ENCODE measurements at regions not wholly inside any gene's neighbourhood (a gene's known extent, or its start where the extent isn't known, plus 50 kb on each side); places are given as distances from the start of the nearest gene placed in this dataset.

GRCh38 chr1:14440166-14440565, 158.3 kb upstream of the KAZN start:
- H3K36me3 Mint-ChIP-seq = no peaks in the 10 kb centered on the region

DNA sequence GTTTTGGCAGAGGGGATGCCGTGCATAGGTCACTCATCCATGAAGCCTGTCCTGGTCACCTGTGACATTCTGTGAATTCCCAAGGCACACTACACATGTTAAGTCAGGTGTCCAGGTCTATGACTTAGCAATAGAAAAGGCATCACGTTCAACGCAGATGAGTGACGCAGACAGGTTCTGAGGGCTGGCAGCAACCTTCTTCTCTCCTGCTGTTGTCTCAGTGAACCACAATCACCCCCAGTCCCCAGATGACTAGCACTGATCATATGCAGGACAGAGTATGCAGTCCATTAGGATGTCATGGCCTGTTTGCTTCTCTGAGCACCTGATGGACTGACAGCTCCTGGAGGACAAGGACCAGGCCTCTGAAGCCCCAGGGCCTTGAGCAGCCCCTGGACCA, 157.8 kb upstream of the KAZN start:
- no peak overlapping the region for H3K27ac Mint-ChIP-seq
- peaks cover 4% of the 10 kb centered on the region for H3K27me3 Mint-ChIP-seq
- peaks cover 11% of the 10 kb centered on the region for H3K4me1 Mint-ChIP-seq (ENCODE audit: unreplicated experiment)
- TF ChIP-seq, protein P1, sequence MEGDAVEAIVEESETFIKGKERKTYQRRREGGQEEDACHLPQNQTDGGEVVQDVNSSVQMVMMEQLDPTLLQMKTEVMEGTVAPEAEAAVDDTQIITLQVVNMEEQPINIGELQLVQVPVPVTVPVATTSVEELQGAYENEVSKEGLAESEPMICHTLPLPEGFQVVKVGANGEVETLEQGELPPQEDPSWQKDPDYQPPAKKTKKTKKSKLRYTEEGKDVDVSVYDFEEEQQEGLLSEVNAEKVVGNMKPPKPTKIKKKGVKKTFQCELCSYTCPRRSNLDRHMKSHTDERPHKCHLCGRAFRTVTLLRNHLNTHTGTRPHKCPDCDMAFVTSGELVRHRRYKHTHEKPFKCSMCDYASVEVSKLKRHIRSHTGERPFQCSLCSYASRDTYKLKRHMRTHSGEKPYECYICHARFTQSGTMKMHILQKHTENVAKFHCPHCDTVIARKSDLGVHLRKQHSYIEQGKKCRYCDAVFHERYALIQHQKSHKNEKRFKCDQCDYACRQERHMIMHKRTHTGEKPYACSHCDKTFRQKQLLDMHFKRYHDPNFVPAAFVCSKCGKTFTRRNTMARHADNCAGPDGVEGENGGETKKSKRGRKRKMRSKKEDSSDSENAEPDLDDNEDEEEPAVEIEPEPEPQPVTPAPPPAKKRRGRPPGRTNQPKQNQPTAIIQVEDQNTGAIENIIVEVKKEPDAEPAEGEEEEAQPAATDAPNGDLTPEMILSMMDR (conservative IDR thresholded peaks at IDR 0.05) = no peak
- H3K36me3 Mint-ChIP-seq = no peaks in the 10 kb centered on the region
- no peak overlapping the region for H3K4me3 Mint-ChIP-seq
- no peak for DNase-seq (ENCODE audit: extremely low spot score, unreplicated experiment)
- H3K9me3 Mint-ChIP-seq = peaks cover 3% of the 10 kb centered on the region

More at GRCh38 chr1:14440166-14440565, 158.3 kb upstream of the KAZN start:
- peaks cover 3% of the 10 kb centered on the region for H3K9me3 Mint-ChIP-seq
- TF ChIP-seq, protein P1 (conservative IDR thresholded peaks at IDR 0.05) = no peak
- no peak overlapping the region for H3K4me3 Mint-ChIP-seq
- H3K4me1 Mint-ChIP-seq (ENCODE audit: unreplicated experiment) = peaks cover 11% of the 10 kb centered on the region
- no peak for DNase-seq (ENCODE audit: extremely low spot score, unreplicated experiment)
- no peak overlapping the region for H3K27ac Mint-ChIP-seq
- H3K27me3 Mint-ChIP-seq = peaks cover 4% of the 10 kb centered on the region

DNA sequence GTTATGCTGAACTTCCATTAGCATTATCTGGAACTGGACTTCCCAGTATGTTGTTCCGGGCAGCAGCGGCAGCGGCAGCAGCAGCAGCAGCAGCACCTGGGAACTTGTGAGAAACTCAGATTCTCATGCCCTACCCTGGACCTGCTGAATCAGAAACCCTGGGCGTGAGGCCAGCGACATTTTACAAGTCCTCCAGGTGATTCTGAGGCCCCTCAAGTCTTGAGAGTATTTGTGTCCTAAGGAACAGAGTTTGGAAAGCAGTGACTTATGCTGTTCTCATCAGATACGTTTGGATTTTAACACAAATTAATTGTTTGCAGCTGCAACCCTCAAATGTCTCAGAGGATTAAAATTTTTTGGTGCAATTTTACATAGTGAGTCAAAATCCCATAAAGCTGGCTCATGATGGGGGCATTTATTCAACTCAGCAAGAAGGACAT, 157.2 kb upstream of the KAZN start:
- H3K4me3 Mint-ChIP-seq = no peak overlapping the region
- no peak for DNase-seq (ENCODE audit: extremely low spot score, unreplicated experiment)
- peaks cover 4% of the 10 kb centered on the region for H3K27me3 Mint-ChIP-seq
- peaks cover 11% of the 10 kb centered on the region for H3K4me1 Mint-ChIP-seq (ENCODE audit: unreplicated experiment)
- peaks cover 3% of the 10 kb centered on the region for H3K9me3 Mint-ChIP-seq
- no peak overlapping the region for H3K27ac Mint-ChIP-seq
- TF ChIP-seq, protein P1 (conservative IDR thresholded peaks at IDR 0.05) = no peak
- no peaks in the 10 kb centered on the region for H3K36me3 Mint-ChIP-seq

DNA sequence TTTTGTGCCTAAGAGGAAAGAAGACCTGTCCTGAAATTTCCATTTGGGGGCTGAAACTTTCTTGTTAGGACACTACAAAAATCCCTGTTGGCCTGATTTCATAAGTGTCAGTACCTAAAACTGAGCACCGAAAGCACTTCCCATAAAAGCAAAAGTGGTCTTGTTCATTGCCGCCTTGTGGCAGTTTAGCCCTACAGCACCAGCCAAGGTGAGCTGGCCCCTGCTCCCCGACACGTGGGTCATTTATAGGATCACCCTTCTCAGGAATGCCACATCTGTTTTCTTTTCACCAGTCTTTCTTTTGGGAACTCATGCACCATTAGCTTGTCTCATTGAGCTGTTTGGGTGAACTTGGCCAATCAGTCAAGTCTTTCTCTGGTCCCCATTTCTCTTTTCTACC, 155.8 kb upstream of the KAZN start:
- no peak for DNase-seq (ENCODE audit: extremely low spot score, unreplicated experiment)
- Mint-ChIP-seq H3K27ac (no peak overlapping the region), H3K4me3 (no peak overlapping the region), H3K36me3 (no peaks in the 10 kb centered on the region), H3K9me3 (peaks cover 3% of the 10 kb centered on the region), H3K4me1 (ENCODE audit: unreplicated experiment) (peaks cover 11% of the 10 kb centered on the region), H3K27me3 (peaks cover 4% of the 10 kb centered on the region)
- TF ChIP-seq, protein P1 (conservative IDR thresholded peaks at IDR 0.05) = no peak

DNA sequence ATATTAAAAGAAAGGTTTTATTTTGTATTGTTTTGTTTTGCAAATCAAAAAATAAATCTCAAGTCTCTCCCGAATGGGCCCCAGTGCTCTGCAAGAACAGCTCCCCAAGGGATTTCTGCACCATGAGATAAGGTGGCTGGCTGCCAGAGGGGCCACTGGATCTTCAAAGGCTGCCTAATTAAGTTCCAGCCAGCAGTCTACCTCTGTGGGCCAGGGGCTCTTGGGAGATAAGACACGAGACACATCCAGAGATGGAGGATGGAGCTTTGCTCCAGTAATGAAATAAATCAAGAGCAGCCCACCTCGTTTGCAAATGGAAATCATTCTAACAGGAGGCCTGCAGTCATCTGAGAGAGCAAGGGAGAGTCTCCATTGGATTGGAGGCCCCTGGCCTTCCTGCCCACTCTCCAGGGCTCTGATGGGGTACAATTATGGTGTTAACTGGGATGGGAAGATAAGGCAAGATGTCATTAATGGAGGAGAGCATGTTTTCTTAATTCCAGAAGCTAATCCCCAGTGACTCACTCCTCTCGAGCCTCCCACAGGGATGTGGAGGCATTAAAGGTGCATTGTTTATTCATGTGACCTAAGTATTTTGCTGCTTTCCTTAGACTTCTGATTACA, 155.2 kb upstream of the KAZN start:
- TF ChIP-seq, protein P1 (conservative IDR thresholded peaks at IDR 0.05) = no peak
- Mint-ChIP-seq H3K4me3 (no peak overlapping the region), H3K4me1 (ENCODE audit: unreplicated experiment) (peaks cover 11% of the 10 kb centered on the region), H3K27me3 (peaks cover 4% of the 10 kb centered on the region), H3K27ac (no peak overlapping the region), H3K36me3 (no peaks in the 10 kb centered on the region), H3K9me3 (peaks cover 3% of the 10 kb centered on the region)
- no peak for DNase-seq (ENCODE audit: extremely low spot score, unreplicated experiment)

All from type B pancreatic cell (in vitro differentiated cells).